ENCODE measurements at regions not wholly inside any gene's neighbourhood (a gene's known extent, or its start where the extent isn't known, plus 50 kb on each side); places are given as distances from the start of the nearest gene placed in this dataset.

GRCh38 chr16:65608455-65608854 is 486.6 kb upstream of the CDH11 start:
- Mint-ChIP-seq H3K9me3 (ENCODE audit: unreplicated experiment) (peaks cover 4% of the 10 kb centered on the region), H3K4me3 (ENCODE audit: unreplicated experiment) (no peak overlapping the region), H3K36me3 (ENCODE audit: low read depth, unreplicated experiment) (peaks cover 2% of the 10 kb centered on the region), H3K27me3 (ENCODE audit: low read depth, unreplicated experiment) (peaks cover 5% of the 10 kb centered on the region), H3K27ac (ENCODE audit: unreplicated experiment) (peak overlapping the region; percentile 41), H3K4me1 (ENCODE audit: low read depth, unreplicated experiment) (peaks cover 6% of the 10 kb centered on the region)
- H3K27ac ChIP-seq (ENCODE audit: low read depth, low read length), result no peak overlapping the region
- no peaks in the 10 kb centered on the region for H3K36me3 ChIP-seq (ENCODE audit: insufficient read depth, low read length)
- FAIRE-seq (no peak), DNase-seq (ENCODE audit: low read depth) (no peak)
- H3K9ac ChIP-seq (ENCODE audit: low read length), result no peak overlapping the region
- no peak for TF ChIP-seq CTCF (IDR thresholded peaks at IDR 0.05; ENCODE audit: insufficient read depth, low read depth, low read length)
- no peak for TF ChIP-seq EZH2 (IDR thresholded peaks at IDR 0.05; ENCODE audit: insufficient read depth, low read length)
- no peak overlapping the region for H2AFZ ChIP-seq (ENCODE audit: low read depth, low read length)
- no peaks in the 10 kb centered on the region for H3K4me1 ChIP-seq (ENCODE audit: insufficient read depth, low read length)
- no peaks in the 10 kb centered on the region for H4K20me1 ChIP-seq (ENCODE audit: insufficient read depth, low read length)
- no peaks in the 10 kb centered on the region for H3K27me3 ChIP-seq (ENCODE audit: insufficient read depth, low read length)
- no peak overlapping the region for H3K4me2 ChIP-seq (ENCODE audit: low read length)
- no peaks in the 10 kb centered on the region for H3K79me2 ChIP-seq (ENCODE audit: insufficient read depth, low read length)
- no peak overlapping the region for H3K4me3 ChIP-seq (ENCODE audit: insufficient read depth, low read depth, low read length)
- no peaks in the 10 kb centered on the region for H3K9me3 ChIP-seq (ENCODE audit: insufficient read depth, low read depth, low read length)

- Histone ChIP-seq H3K79me2 (ENCODE audit: insufficient read depth, low read length) (no peaks in the 10 kb centered on the region), H3K4me2 (ENCODE audit: low read length) (no peak overlapping the region), H2AFZ (ENCODE audit: low read depth, low read length) (no peak overlapping the region), H3K9ac (ENCODE audit: low read length) (no peak overlapping the region), H3K4me1 (ENCODE audit: insufficient read depth, low read length) (no peaks in the 10 kb centered on the region), H3K9me3 (ENCODE audit: insufficient read depth, low read depth, low read length) (no peaks in the 10 kb centered on the region), H4K20me1 (ENCODE audit: insufficient read depth, low read length) (no peaks in the 10 kb centered on the region), H3K27ac (ENCODE audit: low read depth, low read length) (no peak overlapping the region), H3K27me3 (ENCODE audit: insufficient read depth, low read length) (no peaks in the 10 kb centered on the region), H3K4me3 (ENCODE audit: insufficient read depth, low read depth, low read length) (no peak overlapping the region), H3K36me3 (ENCODE audit: insufficient read depth, low read length) (no peaks in the 10 kb centered on the region)
- H3K4me3 Mint-ChIP-seq (ENCODE audit: unreplicated experiment), result no peak overlapping the region
- DNase-seq (ENCODE audit: low read depth) (no peak), FAIRE-seq (no peak)
- TF ChIP-seq CTCF (IDR thresholded peaks at IDR 0.05; ENCODE audit: insufficient read depth, low read depth, low read length), result no peak
- TF ChIP-seq EZH2 (IDR thresholded peaks at IDR 0.05; ENCODE audit: insufficient read depth, low read length), result no peak
- no peak overlapping the region for H3K27ac Mint-ChIP-seq (ENCODE audit: unreplicated experiment)
- peaks cover 2% of the 10 kb centered on the region for H3K36me3 Mint-ChIP-seq (ENCODE audit: low read depth, unreplicated experiment)
- no peaks in the 10 kb centered on the region for H3K9me3 Mint-ChIP-seq (ENCODE audit: unreplicated experiment)
- peaks cover 5% of the 10 kb centered on the region for H3K27me3 Mint-ChIP-seq (ENCODE audit: low read depth, unreplicated experiment)
- H3K4me1 Mint-ChIP-seq (ENCODE audit: low read depth, unreplicated experiment), result peaks cover 17% of the 10 kb centered on the region
Measured at GRCh38 chr16:65604771-65605170, 482.9 kb upstream of the CDH11 start.

GRCh38 chr16:65601781-65602180 is 479.9 kb upstream of the CDH11 start:
- Histone ChIP-seq H3K9me3 (ENCODE audit: insufficient read depth, low read depth, low read length) (no peaks in the 10 kb centered on the region), H3K27ac (ENCODE audit: low read depth, low read length) (no peak overlapping the region), H3K4me2 (ENCODE audit: low read length) (no peak overlapping the region), H3K79me2 (ENCODE audit: insufficient read depth, low read length) (no peaks in the 10 kb centered on the region), H2AFZ (ENCODE audit: low read depth, low read length) (no peak overlapping the region), H3K4me3 (ENCODE audit: insufficient read depth, low read depth, low read length) (no peak overlapping the region), H4K20me1 (ENCODE audit: insufficient read depth, low read length) (no peaks in the 10 kb centered on the region), H3K9ac (ENCODE audit: low read length) (no peak overlapping the region), H3K27me3 (ENCODE audit: insufficient read depth, low read length) (no peaks in the 10 kb centered on the region), H3K36me3 (ENCODE audit: insufficient read depth, low read length) (no peaks in the 10 kb centered on the region), H3K4me1 (ENCODE audit: insufficient read depth, low read length) (no peaks in the 10 kb centered on the region)
- Mint-ChIP-seq H3K4me3 (ENCODE audit: unreplicated experiment) (no peak overlapping the region), H3K9me3 (ENCODE audit: unreplicated experiment) (no peaks in the 10 kb centered on the region), H3K4me1 (ENCODE audit: low read depth, unreplicated experiment) (peaks cover 14% of the 10 kb centered on the region), H3K27me3 (ENCODE audit: low read depth, unreplicated experiment) (no peaks in the 10 kb centered on the region), H3K27ac (ENCODE audit: unreplicated experiment) (no peak overlapping the region), H3K36me3 (ENCODE audit: low read depth, unreplicated experiment) (peaks cover 2% of the 10 kb centered on the region)
- no peak for FAIRE-seq
- DNase-seq (ENCODE audit: low read depth), result peak; percentile 64
- TF ChIP-seq CTCF (IDR thresholded peaks at IDR 0.05; ENCODE audit: insufficient read depth, low read depth, low read length) (no peak), EZH2 (IDR thresholded peaks at IDR 0.05; ENCODE audit: insufficient read depth, low read length) (no peak)
